ENCODE measurements at regions not wholly inside any gene's neighbourhood (a gene's known extent, or its start where the extent isn't known, plus 50 kb on each side); places are given as distances from the start of the nearest gene placed in this dataset.

DNA sequence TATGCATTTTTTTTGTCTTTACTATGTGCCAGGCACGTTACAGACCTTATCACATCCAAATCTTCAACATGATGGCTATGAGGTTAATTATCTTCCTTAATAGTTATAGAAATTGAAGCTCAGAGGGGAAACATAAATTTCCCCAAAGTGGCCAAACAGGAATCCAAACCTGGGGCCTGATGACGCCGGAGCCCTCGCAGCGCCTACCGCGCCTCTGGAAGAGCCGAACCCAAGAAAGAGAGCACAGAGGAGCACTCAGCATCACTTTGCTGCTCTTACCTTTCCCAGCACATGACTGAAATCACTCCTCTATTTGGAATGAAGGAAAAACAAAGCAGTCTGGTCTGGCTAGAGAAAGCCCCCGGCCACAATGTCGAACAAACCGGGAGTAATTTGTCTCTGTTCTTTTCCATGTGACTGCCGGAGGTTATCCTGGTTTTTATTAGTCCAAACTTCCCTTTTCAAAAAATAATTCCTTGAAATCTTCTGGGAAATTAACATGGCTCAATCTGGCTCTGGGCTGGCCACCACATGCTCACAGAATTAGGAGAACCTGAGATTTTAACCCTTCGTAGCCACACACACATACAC lies 195.5 kb downstream of the ADSS2 start:
- Histone ChIP-seq H3K4me1 (peaks cover 0 to 24% (median 0%) of the 10 kb centered on the region in 12 donors), H3K27ac (no peak overlapping the region), H3K36me3 (no peaks in the 10 kb centered on the region), H3K27me3 (peaks cover 0 to 12% (median 0%) of the 10 kb centered on the region in 9 donors), H3K9me3 (peaks cover 0 to 6% (median 0%) of the 10 kb centered on the region in 12 donors), H3K4me3 (no peak overlapping the region)
- 82 to 86% (median 83%) methylated on average over 13 of the region's 13 CpGs for WGBS, 4 donors
- TF ChIP-seq POLR2A (IDR thresholded peaks at IDR 0.05): no peak
- TF ChIP-seq, protein P1, sequence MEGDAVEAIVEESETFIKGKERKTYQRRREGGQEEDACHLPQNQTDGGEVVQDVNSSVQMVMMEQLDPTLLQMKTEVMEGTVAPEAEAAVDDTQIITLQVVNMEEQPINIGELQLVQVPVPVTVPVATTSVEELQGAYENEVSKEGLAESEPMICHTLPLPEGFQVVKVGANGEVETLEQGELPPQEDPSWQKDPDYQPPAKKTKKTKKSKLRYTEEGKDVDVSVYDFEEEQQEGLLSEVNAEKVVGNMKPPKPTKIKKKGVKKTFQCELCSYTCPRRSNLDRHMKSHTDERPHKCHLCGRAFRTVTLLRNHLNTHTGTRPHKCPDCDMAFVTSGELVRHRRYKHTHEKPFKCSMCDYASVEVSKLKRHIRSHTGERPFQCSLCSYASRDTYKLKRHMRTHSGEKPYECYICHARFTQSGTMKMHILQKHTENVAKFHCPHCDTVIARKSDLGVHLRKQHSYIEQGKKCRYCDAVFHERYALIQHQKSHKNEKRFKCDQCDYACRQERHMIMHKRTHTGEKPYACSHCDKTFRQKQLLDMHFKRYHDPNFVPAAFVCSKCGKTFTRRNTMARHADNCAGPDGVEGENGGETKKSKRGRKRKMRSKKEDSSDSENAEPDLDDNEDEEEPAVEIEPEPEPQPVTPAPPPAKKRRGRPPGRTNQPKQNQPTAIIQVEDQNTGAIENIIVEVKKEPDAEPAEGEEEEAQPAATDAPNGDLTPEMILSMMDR (IDR thresholded peaks at IDR 0.05): no peak
- DNase-seq (no peak), ATAC-seq (no peak)
- intact Hi-C loops (cut with DNase I): no loop called here

DNA sequence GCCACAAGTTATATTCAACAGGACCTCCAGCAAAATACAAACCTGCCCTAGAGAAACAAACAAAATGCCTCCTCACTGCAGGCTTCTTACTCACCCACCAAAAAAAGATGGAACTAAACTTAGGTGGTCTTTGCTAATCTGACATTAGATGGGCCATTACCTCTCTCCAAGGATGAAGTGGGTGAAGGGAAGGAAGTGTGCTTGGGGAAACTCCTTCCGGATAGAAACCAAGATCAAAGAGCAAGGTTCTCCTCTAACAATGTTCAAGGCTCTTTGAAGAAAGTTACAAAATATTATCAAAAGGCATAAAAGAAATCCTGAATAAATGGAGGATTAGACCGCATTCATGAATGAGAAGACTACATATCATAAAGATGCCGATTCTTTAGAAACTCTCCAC lies 187.5 kb downstream of the ADSS2 start:
- DNase-seq: no peak
- no peak overlapping the region for H3K27ac ChIP-seq
- no peak overlapping the region for H3K4me3 ChIP-seq
- intact Hi-C loops (cut with DNase I): loop anchor here in 1 of 10 donors (10.0 kb wide), 1 partner anchor 229 kb away; no protein-coding TSS in a partner anchor
- TF ChIP-seq, protein P1 (IDR thresholded peaks at IDR 0.05): no peak
- TF ChIP-seq POLR2A (IDR thresholded peaks at IDR 0.05): no peak
- no peaks in the 10 kb centered on the region for H3K4me1 ChIP-seq
- 91 to 92% (median 91%) methylated on average over 3 of the region's 3 CpGs for WGBS, 4 donors
- ATAC-seq: no peak
- H3K9me3 ChIP-seq: no peaks in the 10 kb centered on the region
- peaks cover 0 to 6% (median 0%) of the 10 kb centered on the region in 9 donors for H3K27me3 ChIP-seq
- H3K36me3 ChIP-seq: no peaks in the 10 kb centered on the region

- Histone ChIP-seq H3K4me3 (no peak overlapping the region), H3K4me1 (no peaks in the 10 kb centered on the region), H3K27ac (no peak overlapping the region), H3K27me3 (peaks cover 0 to under 1% (median 0%) of the 10 kb centered on the region in 9 donors), H3K9me3 (peaks cover 0 to 7% (median under 1%) of the 10 kb centered on the region in 12 donors), H3K36me3 (no peaks in the 10 kb centered on the region)
- no peak for DNase-seq
- WGBS, 4 donors: 89 to 93% (median 91%) methylated on average over 2 of the region's 2 CpGs
- TF ChIP-seq POLR2A (IDR thresholded peaks at IDR 0.05): no peak
- TF ChIP-seq, protein P1 (IDR thresholded peaks at IDR 0.05): no peak
- intact Hi-C loops (cut with DNase I): loop anchor here in 1 of 10 donors (10.0 kb wide), 1 partner anchor 231 kb away; no protein-coding TSS in a partner anchor
- ATAC-seq: no peak
Measured at GRCh38 chr1:244265507-244265906, 186.2 kb downstream of the ADSS2 start.

GRCh38 chr1:244269169-244269568 lies 182.5 kb downstream of the ADSS2 start:
- no peak overlapping the region for H3K27ac ChIP-seq
- 84 to 91% (median 88%) methylated on average over 15 of the region's 15 CpGs for WGBS, 4 donors
- peaks cover 0 to 13% (median 2%) of the 10 kb centered on the region in 12 donors for H3K9me3 ChIP-seq
- ATAC-seq (no peak), DNase-seq (no peak)
- no peak overlapping the region for H3K4me3 ChIP-seq
- TF ChIP-seq, protein P1 (IDR thresholded peaks at IDR 0.05): no peak
- no peak for TF ChIP-seq POLR2A (IDR thresholded peaks at IDR 0.05)
- peaks cover 0 to 15% (median 0%) of the 10 kb centered on the region in 12 donors for H3K4me1 ChIP-seq
- no peaks in the 10 kb centered on the region for H3K27me3 ChIP-seq
- no peaks in the 10 kb centered on the region for H3K36me3 ChIP-seq
- intact Hi-C loops (cut with DNase I): loop anchor here in 1 of 10 donors (10.0 kb wide), 1 partner anchor 234 kb away; no protein-coding TSS in a partner anchor
